Liver (tissue), 3 donors: ENCODE measurements at regions not wholly inside any gene's neighbourhood (a gene's known extent, or its start where the extent isn't known, plus 50 kb on each side); places are given as distances from the start of the nearest gene placed in this dataset.

Experiments
- ATF3 ChIP-seq: IDR thresholded peaks from 2 replicates; pipeline ENCODE4 v1.6.1; 2016; ENCODE audit warnings: antibody characterized with exemption
- CTCF ChIP-seq: fragments of 150-350 bp; IDR thresholded peaks from 2 replicates; pipeline ENCODE4 v1.5.1; 2017; ENCODE audit warnings: improper control_type of control experiment, low read depth, low read length; ENCODE audit not compliant: missing input control
- GABPA ChIP-seq, 2 donors: IDR thresholded peaks in 1 of 2; conservative IDR thresholded peaks in 1 of 2; 2 replicates each; pipeline ENCODE4 v1.6.1; 2016; ENCODE audit warnings: antibody characterized with exemption in 2 of 2, mild to moderate bottlenecking in 1 of 2, moderate library complexity in 1 of 2
- YY1 ChIP-seq: IDR thresholded peaks from 2 replicates; pipeline ENCODE4 v1.6.1; 2016; ENCODE audit warnings: antibody characterized with exemption, mild to moderate bottlenecking
- donor health status: healthy.
- donor health status: healthy.

- TF ChIP-seq CTCF: no peak
- TF ChIP-seq ATF3: no peak
- no peak for TF ChIP-seq YY1
- TF ChIP-seq GABPA (IDR thresholded peaks at IDR 0.05 in 1 of 2, conservative IDR thresholded peaks at IDR 0.05 in 1 of 2): no peak
Measured at GRCh38 chr6:119655124-119655523, 305.6 kb upstream of the MAN1A1 start.
